NCI-H446 treated with DMSO at 0.1 percent for 48 hours (cell line): ENCODE measurements at regions not wholly inside any gene's neighbourhood (a gene's known extent, or its start where the extent isn't known, plus 50 kb on each side); places are given as distances from the start of the nearest gene placed in this dataset.
"Not testable (repeated sequence)": the region's sequence is repeated elsewhere in the genome, so short reads cannot be mapped to it uniquely, and the experiment has no call there.

Experiments used
- DNase-seq: peaks from one replicate; lab custom pipeline; 2025; lab: John Stamatoyannopoulos, UW

DNA sequence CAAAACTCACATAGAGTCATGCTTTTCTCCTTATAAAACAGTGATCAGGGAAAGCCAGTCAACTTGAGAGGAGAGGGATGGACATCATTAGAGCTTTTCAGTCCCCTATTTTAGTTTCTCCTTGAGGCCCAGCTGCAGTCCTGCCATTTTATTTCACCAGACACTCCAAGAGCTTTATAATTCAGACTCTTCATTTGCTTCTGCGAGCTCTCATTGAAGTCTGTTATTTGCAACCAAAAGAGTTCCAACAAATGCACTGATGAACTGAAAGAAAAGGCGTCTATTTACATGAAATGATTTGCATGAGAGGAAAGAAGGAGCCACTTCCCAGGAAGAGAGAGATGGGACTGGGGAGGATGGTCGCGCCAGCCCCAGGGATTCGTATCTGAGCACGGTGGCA is 86.8 kb downstream of the NDUFA12 start:
- peak; percentile 4 for DNase-seq

DNA sequence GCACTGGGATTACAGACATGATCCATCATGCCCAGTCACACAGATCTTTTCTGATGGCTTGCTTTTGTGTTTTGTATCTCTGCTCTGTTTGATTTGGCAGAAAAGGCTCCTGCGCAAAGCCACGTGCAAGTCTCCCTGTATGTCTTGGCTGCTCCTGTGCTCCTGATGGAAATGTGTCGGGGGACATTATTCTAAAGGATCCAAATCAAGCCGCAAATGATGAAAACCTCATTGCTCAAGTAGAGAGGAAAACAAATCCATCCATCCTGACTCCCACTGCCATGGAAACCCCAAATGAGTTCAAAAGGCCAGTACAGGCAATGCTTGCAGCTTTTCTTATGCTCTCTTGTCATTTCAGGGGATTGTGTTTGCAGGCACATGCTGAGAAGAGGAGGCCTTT is 93.8 kb downstream of the NDUFA12 start:
- DNase-seq: no peak

GRCh38 chr12:94905749-94906148 is 97.7 kb downstream of the NDUFA12 start:
- not testable (repeated sequence) for DNase-seq

- DNase-seq: no peak
Measured at GRCh38 chr12:94900496-94900895, 103.0 kb downstream of the NDUFA12 start.

- no peak for DNase-seq
Measured at GRCh38 chr12:94898388-94898787, 105.1 kb downstream of the NDUFA12 start.

GRCh38 chr12:94892544-94893267 is 110.8 kb downstream of the NDUFA12 start:
- no peak for DNase-seq

- no peak for DNase-seq
Measured at GRCh38 chr12:94889445-94890210, 113.9 kb downstream of the NDUFA12 start.

DNA sequence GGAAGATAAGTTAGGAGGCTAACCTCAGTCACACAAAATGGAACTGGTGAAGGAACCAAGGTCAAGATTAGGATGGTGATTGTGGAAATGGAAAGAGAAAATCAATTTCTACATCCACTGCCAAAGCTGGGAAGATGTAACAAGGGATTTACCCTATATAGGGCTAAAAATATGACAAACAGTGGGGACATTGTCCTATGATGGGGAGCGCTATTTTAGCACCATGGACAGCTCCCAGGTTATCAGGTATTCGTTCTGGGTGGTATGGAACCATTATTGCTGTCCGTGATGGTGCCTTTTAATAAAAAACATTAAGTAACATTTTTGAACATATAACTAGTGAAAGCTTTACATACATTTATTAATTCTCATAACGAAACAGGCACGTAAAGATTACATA is 124.0 kb downstream of the NDUFA12 start:
- no peak for DNase-seq

DNA sequence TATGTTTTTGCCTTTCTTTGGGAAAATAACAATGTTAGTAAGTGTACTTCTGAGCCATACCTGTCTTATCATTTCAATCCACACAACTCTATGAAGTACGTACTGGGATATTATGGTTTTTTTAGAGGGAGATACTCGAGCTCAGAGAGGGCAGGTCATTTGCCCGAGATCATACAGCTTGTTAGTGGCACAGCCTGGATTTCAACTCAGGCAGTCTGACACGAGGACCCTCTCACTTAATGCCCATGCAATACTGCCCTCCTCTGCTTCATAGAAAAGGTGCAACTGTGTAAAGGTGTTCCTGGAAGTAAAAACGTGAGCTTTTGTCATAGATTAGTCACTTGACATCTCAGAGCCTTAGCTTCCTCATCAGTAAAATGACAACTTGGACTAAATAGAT is 128.0 kb downstream of the NDUFA12 start:
- no peak for DNase-seq

GRCh38 chr12:94874518-94875302 is 128.8 kb downstream of the NDUFA12 start:
- no peak for DNase-seq

GRCh38 chr12:94873734-94874517 is 129.6 kb downstream of the NDUFA12 start:
- DNase-seq: no peak

DNA sequence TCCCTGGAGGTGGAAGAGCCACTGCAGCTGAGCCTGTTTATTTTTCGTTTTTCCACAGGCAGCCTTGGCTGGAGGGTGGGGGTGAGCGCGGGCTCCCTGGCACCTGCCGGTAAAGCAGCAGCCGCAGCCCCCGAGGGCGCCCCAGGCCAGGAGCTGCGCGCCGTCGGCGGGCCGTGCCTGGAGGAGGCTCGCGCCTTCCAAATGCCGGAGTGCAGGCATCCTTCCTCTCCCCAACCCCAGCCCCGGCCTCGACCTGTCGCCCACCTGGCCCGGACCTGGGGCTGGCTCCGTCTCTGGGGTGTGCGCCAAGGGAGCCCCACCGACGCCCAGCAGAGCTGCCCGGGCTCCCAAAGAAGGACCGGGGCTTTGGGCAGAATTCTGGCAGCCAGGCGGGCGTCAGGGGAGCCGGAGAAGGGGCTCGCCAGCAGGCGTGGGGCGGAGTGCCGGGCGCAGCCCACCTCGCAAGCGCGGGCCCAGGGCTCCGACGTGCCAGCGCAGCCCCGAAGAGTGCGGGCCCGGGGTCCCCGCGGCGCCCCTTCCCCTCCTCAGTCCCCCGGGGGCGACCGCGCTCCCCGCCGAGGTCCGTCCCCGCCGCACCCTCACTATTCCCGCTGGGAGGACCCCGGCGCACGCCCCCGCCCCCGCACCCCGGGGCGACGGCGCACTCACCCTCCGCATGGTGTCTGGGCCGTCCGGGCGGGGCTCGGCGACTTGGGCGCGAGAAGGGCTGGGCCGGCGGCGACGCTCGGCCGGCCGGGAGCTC is 130.3 kb downstream of the NDUFA12 start:
- no peak for DNase-seq

GRCh38 chr12:94872671-94872970 is 130.9 kb downstream of the NDUFA12 start:
- no peak for DNase-seq

GRCh38 chr12:94872007-94872653 is 131.4 kb downstream of the NDUFA12 start:
- no peak for DNase-seq

DNA sequence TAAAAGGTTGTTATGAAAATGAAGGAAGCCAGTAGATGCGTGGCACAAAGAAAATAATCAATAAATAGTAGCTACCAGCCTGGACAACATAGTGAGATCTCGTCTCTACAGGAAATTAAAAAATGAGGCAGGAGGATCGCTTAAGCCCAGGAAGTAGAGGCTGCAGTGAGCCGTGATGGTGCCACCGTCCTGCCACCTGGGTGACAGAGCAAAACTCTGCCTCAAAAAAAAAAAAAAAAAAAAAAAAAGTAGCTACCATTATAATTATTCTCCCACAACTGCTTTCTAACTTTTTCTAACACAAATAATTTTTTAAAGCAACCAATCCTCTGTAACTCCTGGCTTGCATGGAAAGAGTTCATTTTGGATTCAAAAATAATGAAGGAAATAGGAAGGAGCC is 133.0 kb downstream of the NDUFA12 start:
- DNase-seq: no peak

GRCh38 chr12:94868161-94868560 is 135.3 kb downstream of the NDUFA12 start:
- DNase-seq: no peak

GRCh38 chr12:94867066-94867855 is 136.2 kb downstream of the NDUFA12 start:
- no peak for DNase-seq

DNA sequence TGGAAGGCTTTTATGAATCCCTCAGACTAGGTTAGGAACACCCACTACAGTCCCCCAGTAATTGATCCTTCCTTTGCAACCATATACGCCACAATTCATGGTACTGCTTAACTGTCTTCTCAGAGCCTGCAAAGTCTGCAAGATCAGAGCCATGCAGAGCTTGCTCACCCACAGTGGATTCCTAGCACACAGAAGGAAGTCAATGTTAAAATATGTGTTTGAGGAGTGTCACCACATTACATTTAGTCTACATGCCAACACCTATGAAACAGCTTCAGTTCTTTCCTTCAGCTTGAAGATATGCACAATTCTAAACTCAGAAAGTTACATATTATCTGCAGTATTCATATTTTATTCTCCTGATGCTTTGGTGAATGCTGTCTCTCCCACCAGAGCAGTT is 138.5 kb downstream of the NDUFA12 start:
- DNase-seq: no peak

GRCh38 chr12:94863321-94864035 is 140.0 kb downstream of the NDUFA12 start:
- DNase-seq: no peak
